ENCODE measurements at regions not wholly inside any gene's neighbourhood (a gene's known extent, or its start where the extent isn't known, plus 50 kb on each side); places are given as distances from the start of the nearest gene placed in this dataset.
A peak's percentile ranks its signal among the peaks of the same experiment; 100 is the strongest.

DNA sequence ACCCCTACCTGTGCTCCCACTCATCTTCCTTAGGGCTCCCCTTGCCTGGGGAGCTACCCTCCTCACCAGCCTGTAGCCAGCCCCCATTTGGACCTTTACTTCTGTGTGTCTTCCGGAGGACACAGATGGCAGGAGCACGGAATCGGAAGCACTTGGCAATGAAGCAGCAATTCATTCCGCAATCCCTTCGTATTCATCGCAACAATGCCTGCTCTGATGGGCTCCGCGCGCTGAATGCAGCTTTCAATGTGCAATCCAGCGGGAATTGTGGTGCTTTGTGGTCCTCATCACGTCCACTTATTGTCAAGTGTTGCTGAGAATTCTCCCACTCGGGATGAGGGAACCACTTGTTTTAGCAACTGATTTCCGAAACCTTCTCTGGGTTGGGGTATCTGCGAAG, 336.0 kb downstream of the DHX35 start:
- ATAC-seq (no peak), DNase-seq (no peak)
- intact Hi-C loops (cut with DNase I), result no loop called here

DNA sequence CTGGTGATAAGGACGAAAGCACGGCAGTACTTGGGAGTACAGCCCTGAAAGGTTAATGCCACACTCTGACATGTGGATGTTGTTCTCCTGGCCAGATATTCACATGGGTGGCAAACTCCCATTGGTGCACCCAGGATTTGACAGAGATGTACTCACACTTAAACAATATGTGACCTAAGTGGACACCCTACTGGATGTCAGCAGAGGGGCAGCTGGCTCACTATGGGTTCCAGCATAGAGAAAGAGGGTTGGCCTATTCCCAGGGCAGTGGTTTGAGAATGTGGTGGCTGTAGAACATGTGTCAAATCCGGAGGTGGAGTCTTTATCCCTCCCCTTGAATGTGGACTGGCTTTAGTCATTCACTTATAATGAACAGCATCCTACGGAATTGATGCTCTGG, 333.2 kb downstream of the DHX35 start:
- intact Hi-C loops (cut with DNase I), result no loop called here
- no peak for DNase-seq
- no peak for ATAC-seq

DNA sequence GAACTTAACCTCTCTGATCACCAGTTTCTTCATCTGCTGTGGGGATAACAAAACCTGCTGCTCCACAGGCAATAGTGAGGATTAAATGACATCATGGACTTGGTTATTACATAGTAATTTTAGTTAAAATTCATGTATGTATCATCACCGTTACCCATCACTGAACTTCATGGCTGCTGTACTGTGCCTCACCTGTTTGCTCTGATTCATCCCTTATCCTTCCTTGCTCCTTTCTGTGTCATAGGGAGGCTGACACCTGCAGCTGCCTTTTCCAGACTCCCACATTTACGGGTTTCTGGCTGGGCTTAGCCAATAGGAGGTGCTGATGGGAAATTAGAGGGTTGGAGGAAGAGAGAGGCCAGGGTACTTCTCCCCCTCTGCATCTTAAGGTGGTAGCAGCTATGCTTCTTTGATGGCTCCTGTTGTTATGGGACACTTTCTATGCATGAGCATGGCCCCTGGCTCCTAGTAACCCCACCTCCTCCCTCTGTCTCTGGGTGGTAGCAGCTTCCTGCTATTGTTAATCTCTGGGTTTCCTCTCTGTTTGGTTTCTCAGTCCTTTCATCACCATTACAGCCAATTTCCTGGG, 332.1 kb downstream of the DHX35 start:
- intact Hi-C loops (cut with DNase I), result no loop called here
- ATAC-seq (no peak), DNase-seq (no peak)

DNA sequence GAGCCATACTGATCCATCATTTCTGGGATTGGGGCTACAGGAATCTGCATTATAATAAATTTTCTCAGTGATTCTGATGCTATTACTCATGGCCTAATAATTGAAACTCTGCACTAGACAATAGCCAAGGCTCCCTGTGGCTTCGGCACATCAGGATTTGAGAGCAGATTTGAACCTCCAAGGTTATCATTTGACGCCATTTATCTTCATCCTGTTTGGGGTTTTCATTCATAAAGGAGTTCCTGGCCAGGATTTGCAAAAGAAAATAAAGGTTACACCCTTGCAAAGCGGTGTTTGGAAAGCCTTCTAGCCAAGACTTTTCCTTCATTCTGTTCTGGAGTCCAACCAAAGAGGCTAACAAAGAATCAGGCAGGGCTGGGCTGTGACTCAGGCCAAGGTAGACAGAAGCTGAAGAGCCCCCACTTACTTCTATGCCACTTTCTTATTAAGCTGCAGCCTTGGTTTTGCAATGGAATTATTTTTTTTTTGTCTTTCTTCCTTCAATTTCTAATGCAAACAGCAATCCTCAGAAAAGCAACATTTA, 330.1 kb downstream of the DHX35 start:
- no peak for DNase-seq
- intact Hi-C loops (cut with DNase I), result no loop called here
- peak in 1 of 2 donors; percentile 76 for ATAC-seq

DNA sequence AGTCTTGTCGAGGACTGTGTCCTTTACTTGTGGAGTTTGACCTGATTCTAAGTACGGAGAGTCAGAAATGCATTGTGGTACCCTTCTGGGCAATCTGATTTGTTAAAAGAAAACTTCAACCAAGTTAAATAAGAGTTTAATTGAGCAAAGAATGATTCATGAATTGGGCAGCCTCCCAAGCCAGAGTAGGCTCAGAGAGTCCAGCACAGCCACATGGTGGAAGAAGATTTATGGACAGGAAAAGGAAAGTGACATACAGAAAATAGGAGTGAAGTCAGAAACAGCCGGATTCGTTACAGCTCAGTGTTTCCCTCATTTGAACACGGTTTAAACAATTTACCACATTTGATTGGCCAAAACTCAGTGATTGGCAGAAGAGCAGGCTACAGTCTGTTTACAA, 329.2 kb downstream of the DHX35 start:
- intact Hi-C loops (cut with DNase I), result no loop called here
- peak in 1 of 2 donors; percentile 23 for ATAC-seq
- no peak for DNase-seq

DNA sequence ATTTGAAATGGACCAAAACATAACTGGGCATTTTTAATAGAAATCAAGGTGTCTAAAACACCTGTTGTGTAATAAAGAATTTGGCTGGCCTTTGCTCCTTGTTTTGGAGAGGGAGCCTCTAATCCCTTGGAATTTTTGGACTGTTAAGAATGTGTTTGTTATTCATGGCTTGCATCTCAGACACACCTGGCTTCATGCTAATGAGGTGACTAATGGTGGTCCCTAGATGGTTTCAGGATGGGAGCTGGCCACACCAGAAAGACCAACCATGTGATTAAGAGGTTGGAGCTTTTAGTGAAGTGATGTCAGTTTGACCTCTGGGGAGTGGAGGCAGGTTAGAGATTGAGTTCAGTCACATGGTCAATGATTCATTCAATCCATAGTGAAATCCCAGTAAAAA, 328.4 kb downstream of the DHX35 start:
- DNase-seq (no peak), ATAC-seq (no peak)
- intact Hi-C loops (cut with DNase I), result no loop called here

DNA sequence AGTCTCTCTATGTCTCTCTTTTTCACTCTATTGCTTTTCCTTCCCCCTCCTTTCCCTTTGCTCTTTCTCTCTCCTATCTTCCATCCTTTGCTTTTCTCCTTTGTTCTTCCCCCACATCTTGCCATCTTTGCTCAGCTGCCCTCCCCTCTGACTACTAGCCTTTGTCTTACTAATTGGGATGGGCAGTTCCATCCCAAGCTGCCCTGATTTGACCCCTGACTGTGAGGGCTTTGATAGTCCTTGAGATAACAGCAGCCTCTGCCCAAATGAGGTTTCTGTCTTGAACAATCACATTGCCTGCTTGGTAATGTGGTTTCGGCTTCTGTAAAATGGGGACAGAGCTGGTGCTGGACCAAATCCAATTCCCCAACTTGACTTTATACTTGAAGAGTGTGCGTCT, 327.7 kb downstream of the DHX35 start:
- intact Hi-C loops (cut with DNase I), result no loop called here
- DNase-seq (no peak), ATAC-seq (no peak)

DNA sequence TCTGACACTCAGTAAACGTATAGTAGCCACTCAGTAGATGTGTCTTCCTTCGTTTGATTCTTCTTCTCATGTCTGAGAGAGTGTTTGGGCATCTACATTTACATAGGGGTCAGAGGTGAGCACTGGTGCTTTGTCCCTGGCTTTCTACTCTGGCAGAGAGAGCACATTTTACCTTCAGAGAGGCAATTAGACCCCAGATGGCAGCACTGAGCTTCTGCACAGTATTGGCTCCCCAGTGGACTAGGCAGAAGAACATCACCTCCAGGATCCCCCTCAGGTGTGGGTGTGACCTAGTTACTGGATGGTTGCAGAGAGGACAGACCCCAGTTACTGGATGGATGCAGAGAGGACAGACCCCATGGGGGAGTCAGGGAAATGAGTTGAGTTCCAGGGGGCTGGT, 327.2 kb downstream of the DHX35 start:
- ATAC-seq (no peak), DNase-seq (no peak)
- intact Hi-C loops (cut with DNase I), result no loop called here

DNA sequence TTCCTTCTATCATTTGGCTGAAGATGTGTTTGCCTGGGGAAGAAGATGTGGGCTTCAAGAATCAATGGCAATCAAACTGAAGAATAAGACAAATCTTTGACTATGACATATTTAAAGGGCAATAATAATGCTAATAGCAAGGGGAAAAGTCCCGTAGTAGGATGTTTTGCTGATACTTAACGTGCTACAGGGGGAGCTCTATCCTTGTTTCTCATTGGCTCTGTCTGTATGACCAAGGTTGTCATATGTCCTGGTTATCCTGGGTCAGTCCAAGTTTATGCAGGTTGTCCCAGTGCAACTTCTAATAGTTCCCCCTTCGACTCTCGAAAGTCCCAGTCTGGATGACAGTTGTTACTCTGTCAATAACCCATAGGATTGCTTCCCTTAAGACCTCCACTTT, 321.3 kb downstream of the DHX35 start:
- DNase-seq, result no peak
- no peak for ATAC-seq
- intact Hi-C loops (cut with DNase I), result no loop called here

DNA sequence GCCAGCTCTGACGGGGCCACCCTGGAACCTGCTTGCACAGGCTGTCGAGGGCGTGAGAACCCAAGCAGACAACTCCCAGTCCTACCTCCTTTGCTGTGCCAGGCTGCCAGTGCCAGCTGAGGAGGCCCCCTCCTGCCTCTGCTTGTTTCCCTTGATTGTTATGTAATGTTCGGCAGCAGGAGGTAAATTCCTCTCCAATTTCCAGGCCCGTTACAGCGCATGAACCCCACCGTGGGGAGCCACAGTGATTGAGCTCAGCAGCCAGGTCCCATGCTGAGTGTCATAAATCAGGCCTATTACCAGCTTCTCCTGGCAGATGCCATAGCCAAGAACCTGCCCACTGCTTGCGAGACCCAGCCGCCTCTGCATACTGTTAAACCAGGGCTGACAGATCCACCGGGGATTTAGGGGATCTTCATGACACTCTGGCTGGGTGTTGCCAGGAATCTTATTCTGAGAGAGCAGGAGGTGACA, 320.5 kb downstream of the DHX35 start:
- intact Hi-C loops (cut with DNase I), result no loop called here
- DNase-seq (no peak), ATAC-seq (no peak)

DNA sequence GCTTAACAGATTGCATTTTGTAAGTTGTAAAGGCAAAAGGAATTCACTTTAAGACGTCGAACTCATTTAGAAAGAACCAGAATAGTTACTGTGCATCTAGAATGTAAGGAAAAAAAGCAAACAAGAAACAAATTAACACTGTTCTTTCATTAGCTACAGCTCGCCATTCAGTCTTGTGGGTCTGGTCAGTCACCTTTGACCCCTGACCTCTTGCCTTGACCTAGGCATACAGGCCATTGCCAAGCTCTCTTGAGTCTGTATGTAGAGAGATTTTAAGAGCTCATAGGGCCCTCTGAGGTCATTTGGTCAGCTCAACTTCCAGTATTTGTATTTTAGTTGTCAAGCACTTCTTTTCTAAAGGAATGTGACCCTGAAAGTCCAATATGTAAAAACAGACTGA, 318.7 kb downstream of the DHX35 start:
- intact Hi-C loops (cut with DNase I), result no loop called here
- DNase-seq, result no peak
- no peak for ATAC-seq

DNA sequence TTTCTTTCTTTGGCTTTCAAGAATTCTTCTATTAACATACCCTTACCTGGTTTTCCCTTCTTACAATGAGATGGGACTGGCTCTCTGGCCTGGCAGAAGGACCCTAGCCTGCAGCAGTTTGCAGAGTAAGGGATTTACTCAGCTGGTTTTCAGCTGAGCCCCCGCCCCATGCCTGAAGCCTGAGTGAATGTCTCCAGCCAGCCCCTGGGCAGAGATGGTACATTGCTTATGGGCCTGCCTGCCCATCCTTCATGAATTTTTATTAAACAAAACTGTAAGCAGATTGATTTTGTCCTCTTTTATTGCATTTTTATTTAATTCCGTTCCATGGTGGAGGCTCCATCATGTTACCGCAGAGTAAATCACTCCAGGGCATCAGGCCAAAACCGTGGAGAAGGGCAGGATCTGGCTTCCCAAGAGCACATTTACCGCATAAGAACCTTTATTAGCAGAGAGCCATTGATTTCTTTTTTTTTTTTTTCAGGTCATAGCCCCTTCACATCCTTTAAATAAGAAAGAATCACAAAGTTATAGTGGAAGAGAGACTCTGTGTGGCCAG, 316.2 kb downstream of the DHX35 start:
- DNase-seq, result no peak
- no peak for ATAC-seq
- intact Hi-C loops (cut with DNase I), result no loop called here

DNA sequence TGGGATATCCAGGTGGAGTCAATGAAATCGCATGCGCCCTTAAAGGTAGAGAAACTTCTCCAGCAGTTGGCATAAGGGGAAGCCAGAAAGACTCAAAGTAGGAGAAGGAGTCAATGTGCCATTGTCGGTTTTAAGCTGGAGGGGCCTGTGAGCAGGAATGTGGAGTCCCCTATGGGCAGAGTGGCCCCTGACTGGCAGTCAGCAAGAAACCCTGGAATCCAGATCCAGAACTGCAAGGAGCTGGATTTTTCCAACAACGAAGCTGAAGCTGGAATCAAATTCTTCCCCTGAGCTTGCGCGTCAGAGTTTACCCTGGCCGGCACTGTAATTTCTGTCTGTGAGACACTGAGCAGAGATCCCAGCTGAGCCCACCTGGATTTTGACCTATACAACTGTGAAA, 315.0 kb downstream of the DHX35 start:
- no peak for DNase-seq
- no peak for ATAC-seq
- intact Hi-C loops (cut with DNase I), result no loop called here

DNA sequence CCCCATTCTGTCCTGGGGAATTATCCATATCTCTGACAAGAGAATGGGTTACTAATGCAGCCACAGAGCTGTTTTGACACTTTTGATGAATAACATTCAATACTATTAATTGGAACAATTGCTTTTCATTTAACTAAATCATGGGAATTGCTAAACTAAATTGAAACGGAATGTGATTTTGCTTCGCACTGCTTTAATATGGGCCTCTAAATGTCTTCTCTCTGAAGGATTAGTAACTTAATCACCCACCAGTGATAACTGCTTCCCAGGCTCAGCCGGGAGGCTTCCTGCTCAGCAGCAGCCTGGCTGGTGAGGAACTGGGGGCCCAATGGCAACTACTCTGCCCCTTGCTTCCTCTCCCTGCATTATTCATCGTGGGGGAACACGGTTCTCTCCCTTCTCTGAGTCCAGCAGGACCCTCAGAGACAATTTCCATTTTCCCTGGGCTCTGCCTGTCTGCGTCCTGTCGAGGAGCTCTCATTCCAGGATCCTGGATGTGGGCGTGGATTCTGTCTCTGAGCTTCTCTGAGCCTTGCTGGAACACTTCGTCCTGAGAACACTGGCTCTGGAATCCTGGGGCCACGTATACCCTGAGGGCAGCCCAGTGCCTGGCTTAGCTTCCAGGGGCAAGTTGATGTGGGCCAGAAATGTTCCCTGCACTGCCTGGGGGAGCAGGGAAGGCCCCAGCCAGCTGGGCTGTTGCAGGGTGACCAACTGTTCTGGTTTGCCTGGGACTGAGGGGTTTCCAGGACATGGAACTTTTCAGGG, 308.9 kb downstream of the DHX35 start:
- peak in 1 of 2 donors; percentile 9 for ATAC-seq
- peak; percentile 33 for DNase-seq
- intact Hi-C loops (cut with DNase I), result loop anchor here in 1 of 2 donors (5.0 kb wide), 1 partner anchor 156 kb away; no protein-coding TSS in a partner anchor

DNA sequence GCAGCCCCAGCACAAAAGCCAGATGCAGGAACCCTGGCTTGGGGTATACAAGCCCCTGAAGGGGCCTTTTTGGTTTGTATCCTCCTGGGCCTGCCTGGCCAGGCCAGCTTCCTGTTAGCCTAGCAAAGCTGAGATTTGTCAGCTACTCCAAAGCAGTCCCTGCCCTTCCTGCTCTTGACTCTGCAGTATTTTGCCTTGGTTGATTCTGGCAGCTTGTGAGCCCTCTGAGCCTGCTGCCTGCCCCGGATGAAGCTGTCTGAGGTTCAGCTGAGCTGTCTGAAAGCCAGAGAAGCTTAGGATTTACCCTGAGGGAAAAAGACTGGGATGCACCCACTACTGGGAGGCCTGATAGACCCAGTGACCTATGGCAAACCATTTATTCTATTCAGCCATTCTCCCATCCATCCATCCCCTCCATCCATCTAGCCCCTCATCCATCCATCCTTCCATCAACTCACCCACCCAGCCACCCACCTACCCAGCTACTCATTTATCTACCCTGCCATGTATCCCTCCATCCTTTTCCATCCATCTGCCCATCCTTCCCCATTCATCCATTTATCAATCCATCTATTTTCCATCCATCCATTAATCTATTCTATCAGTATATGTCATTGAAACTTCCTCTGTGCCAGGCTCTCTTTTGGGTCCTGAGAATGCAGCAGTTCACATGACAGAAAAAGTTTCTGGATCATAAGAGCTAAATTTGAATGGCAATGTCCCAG, 307.5 kb downstream of the DHX35 start:
- ATAC-seq (peak in 1 of 2 donors; percentile 57), DNase-seq (peak; percentile 42)
- intact Hi-C loops (cut with DNase I), result loop anchor here (2.0 to 10.0 kb wide), 6 partner anchors 155 to 1695 kb away; partner anchors contain the start of gene MAFB (in 1 of the 2)

DNA sequence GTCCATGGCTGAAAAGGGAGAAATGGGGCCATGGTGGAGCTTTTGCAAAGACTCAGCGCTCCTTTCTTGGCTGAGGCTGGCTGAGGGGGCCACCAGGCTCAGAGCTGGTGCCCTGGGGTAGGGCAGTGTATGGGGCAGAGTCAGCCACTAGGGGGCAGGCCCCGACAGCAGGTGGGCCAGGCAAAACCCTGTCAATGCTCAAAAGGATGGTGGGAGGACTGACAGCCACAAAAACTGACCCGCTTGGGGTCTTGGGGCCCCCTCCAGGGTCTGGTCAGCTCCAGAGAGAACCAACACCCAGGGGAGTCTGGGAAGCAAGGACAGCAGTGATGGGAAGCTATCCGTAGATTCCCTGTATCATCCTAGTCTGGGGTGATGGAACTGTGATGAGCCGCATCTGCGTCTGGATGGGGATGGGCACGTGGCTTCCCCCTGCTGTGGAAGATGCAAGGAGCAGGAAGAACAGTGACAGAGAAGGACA, 306.9 kb downstream of the DHX35 start:
- DNase-seq (peak; percentile 67), ATAC-seq (peak; percentile 78 to 86)
- intact Hi-C loops (cut with DNase I), result loop anchor here (2.0 to 10.0 kb wide), 5 partner anchors 154 to 1696 kb away; partner anchors contain the start of gene MAFB (in 1 of the 2)

DNA sequence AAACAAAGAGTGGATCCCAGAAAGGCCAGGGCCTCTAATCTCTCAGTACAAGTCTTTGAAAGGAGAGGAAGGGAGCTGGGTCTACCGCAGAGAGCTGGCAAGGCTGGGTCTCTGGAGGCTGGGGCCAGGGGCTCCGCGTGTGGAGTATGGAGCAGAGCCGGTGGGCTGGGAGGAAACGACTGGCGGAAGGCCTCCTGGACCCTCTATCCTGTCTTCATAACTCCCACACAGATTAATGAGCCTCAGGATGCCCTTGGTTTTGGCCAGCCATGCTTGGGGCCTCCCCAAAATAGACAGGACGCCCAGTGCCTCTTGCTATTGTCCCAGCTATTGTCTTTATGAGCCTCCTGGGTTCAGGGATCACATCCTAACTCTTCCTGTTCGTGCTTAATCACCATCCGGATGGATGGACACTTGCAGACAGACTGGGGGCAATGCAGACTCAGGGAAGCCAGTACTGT, 306.4 kb downstream of the DHX35 start:
- peak; percentile 26 for DNase-seq
- intact Hi-C loops (cut with DNase I), result loop anchor here (2.0 to 10.0 kb wide), 5 partner anchors 154 to 1696 kb away; partner anchors contain the start of gene MAFB (in 1 of the 2)

DNA sequence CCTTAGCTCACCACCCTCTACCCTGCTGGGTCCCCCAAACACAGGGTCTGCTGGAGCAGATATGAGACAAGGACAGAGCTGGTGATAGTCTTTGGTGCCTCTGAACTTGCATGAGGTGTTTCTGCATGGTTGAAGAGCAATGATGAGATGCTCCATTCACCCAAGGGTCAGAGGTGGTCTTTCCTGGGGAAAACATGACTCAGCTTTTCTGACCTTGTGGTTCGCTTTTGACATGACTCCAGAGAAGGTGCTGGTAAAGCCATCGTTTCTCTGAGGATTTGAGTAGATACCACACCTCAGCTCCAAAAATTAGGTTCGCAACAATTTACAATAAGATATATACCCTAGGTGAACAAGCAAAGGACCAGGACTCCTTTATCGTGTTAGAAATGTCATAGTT, 304.8 kb downstream of the DHX35 start:
- intact Hi-C loops (cut with DNase I), result loop anchor here (10.0 kb wide), 4 partner anchors 152 to 1698 kb away; partner anchors contain the start of gene MAFB (in 1 of the 2)
- DNase-seq, result no peak
- no peak for ATAC-seq

More for the DNA sequence above, 306.4 kb downstream of the DHX35 start:
- no peak for ATAC-seq
